ENCODE measurements at regions not wholly inside any gene's neighbourhood (a gene's known extent, or its start where the extent isn't known, plus 50 kb on each side); places are given as distances from the start of the nearest gene placed in this dataset.

DNA sequence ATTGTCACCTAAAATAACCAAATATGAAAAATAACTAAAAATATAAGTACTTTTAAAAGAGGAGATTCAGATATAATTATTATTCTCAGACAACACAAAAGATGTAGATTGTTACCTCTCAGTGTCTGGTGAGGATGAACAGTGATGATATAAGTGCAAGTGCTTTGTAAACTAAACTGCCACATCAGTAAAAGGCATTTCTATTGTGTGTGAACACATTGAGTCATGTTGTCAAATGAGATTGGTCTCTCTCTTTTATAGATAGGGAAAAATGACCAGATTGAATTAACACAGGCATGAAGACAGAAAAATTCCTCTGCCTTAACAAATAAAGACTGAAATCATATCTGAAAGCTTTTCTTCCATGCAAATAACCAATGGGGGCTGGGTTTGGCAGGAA lies 182.4 kb upstream of the TMEFF2 start:
- no peak for DNase-seq (ENCODE audit: low spot score)
- H2AFZ ChIP-seq (ENCODE audit: low read length) = no peak overlapping the region
- ATAC-seq = no peak
- H3K27ac ChIP-seq (ENCODE audit: extremely low read length, insufficient read depth, low read length) = no peak overlapping the region
- no peaks in the 10 kb centered on the region for H3K36me3 ChIP-seq (replicated peaks in 1 of 2; ENCODE audit: control insufficient read depth in 1 of 2, insufficient read depth in 2 of 2, low read length in 2 of 2)
- no peak overlapping the region for H3K4me3 ChIP-seq (replicated peaks in 1 of 3; ENCODE audit: insufficient read depth in 1 of 3, low read depth in 2 of 3, low read length in 3 of 3)
- H4K20me1 ChIP-seq (ENCODE audit: insufficient read depth, low read length) = no peaks in the 10 kb centered on the region
- H3K79me2 ChIP-seq (ENCODE audit: insufficient read depth, low read length) = no peaks in the 10 kb centered on the region
- TF ChIP-seq, protein P1, sequence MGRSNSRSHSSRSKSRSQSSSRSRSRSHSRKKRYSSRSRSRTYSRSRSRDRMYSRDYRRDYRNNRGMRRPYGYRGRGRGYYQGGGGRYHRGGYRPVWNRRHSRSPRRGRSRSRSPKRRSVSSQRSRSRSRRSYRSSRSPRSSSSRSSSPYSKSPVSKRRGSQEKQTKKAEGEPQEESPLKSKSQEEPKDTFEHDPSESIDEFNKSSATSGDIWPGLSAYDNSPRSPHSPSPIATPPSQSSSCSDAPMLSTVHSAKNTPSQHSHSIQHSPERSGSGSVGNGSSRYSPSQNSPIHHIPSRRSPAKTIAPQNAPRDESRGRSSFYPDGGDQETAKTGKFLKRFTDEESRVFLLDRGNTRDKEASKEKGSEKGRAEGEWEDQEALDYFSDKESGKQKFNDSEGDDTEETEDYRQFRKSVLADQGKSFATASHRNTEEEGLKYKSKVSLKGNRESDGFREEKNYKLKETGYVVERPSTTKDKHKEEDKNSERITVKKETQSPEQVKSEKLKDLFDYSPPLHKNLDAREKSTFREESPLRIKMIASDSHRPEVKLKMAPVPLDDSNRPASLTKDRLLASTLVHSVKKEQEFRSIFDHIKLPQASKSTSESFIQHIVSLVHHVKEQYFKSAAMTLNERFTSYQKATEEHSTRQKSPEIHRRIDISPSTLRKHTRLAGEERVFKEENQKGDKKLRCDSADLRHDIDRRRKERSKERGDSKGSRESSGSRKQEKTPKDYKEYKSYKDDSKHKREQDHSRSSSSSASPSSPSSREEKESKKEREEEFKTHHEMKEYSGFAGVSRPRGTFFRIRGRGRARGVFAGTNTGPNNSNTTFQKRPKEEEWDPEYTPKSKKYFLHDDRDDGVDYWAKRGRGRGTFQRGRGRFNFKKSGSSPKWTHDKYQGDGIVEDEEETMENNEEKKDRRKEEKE (IDR thresholded peaks at IDR 0.05) = no peak
- no peak for TF ChIP-seq EED (CRISPR knock-in tag; IDR thresholded peaks at IDR 0.05)
- TF ChIP-seq, protein P2, sequence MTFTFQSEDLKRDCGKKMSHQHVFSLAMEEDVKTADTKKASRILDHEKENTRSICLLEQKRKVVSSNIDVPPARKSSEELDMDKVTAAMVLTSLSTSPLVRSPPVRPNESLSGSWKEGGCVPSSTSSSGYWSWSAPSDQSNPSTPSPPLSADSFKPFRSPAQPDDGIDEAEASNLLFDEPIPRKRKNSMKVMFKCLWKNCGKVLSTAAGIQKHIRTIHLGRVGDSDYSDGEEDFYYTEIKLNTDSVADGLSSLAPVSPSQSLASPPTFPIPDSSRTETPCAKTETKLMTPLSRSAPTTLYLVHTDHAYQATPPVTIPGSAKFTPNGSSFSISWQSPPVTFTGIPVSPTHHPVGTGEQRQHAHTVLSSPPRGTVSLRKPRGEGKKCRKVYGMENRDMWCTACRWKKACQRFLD (CRISPR knock-in tag; IDR thresholded peaks at IDR 0.05; ENCODE audit: borderline replicate concordance) = no peak
- no peak for TF ChIP-seq ZMYM4 (CRISPR knock-in tag; IDR thresholded peaks at IDR 0.05)
- TF ChIP-seq TCF7L2 (IDR thresholded peaks at IDR 0.05; ENCODE audit: low read depth, low read length) = no peak
- no peak for TF ChIP-seq PCBP2 (optimal IDR thresholded peaks at IDR 0.05; ENCODE audit: low read depth, low read length, poor library complexity, severe bottlenecking)
- TF ChIP-seq ZBTB7B (CRISPR knock-in tag; IDR thresholded peaks at IDR 0.05) = no peak
- no peak for TF ChIP-seq ZNF577 (CRISPR knock-in tag; IDR thresholded peaks at IDR 0.05; ENCODE audit: borderline replicate concordance, low read depth)
- no peak for TF ChIP-seq RCOR2 (CRISPR knock-in tag; IDR thresholded peaks at IDR 0.05)
- TF ChIP-seq FOXM1 (CRISPR knock-in tag; IDR thresholded peaks at IDR 0.05) = no peak
- TF ChIP-seq, protein P3, sequence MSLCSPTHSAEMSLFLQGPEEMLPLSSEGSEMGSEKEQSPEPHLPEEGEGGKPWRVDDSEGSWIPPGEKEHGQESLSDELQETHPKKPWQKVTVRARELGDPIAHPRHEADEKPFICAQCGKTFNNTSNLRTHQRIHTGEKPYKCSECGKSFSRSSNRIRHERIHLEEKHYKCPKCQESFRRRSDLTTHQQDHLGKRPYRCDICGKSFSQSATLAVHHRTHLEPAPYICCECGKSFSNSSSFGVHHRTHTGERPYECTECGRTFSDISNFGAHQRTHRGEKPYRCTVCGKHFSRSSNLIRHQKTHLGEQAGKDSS (CRISPR knock-in tag; IDR thresholded peaks at IDR 0.05; ENCODE audit: borderline replicate concordance, low read depth) = no peak
- no peak for TF ChIP-seq ZNF607 (CRISPR knock-in tag; IDR thresholded peaks at IDR 0.05; ENCODE audit: borderline replicate concordance)
- TF ChIP-seq ZMYM2 (CRISPR knock-in tag; IDR thresholded peaks at IDR 0.05) = no peak
- TF ChIP-seq, protein P4, sequence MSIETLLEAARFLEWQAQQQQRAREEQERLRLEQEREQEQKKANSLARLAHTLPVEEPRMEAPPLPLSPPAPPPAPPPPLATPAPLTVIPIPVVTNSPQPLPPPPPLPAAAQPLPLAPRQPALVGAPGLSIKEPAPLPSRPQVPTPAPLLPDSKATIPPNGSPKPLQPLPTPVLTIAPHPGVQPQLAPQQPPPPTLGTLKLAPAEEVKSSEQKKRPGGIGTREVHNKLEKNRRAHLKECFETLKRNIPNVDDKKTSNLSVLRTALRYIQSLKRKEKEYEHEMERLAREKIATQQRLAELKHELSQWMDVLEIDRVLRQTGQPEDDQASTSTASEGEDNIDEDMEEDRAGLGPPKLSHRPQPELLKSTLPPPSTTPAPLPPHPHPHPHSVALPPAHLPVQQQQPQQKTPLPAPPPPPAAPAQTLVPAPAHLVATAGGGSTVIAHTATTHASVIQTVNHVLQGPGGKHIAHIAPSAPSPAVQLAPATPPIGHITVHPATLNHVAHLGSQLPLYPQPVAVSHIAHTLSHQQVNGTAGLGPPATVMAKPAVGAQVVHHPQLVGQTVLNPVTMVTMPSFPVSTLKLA (IDR thresholded peaks at IDR 0.05) = no peak
- TF ChIP-seq ZNF17 (CRISPR knock-in tag; IDR thresholded peaks at IDR 0.05) = no peak
- TF ChIP-seq TOE1 (CRISPR knock-in tag; IDR thresholded peaks at IDR 0.05) = no peak
- no peak for TF ChIP-seq ZNF737 (CRISPR knock-in tag; IDR thresholded peaks at IDR 0.05; ENCODE audit: borderline replicate concordance)
- no peak for TF ChIP-seq ZNF660 (CRISPR knock-in tag; IDR thresholded peaks at IDR 0.05; ENCODE audit: borderline replicate concordance, low read depth)
- no peak for TF ChIP-seq MZF1 (CRISPR knock-in tag; IDR thresholded peaks at IDR 0.05; ENCODE audit: borderline replicate concordance)
- FAIRE-seq = no peak
- POLR2A ChIA-PET = no interaction called here
- in situ Hi-C loops (cut with HindIII; ENCODE audit: extremely low pct_ligation_motif_present, low pct_unique_long_range_greater_than_20kb) (no loop called here), intact Hi-C loops (cut with micrococcal nuclease; ENCODE audit: unreplicated experiment) (loop anchor here (10.0 kb wide), 1 partner anchor 1942 kb away; no protein-coding TSS in a partner anchor)
- no peaks in the 10 kb centered on the region for H3K27me3 ChIP-seq (ENCODE audit: control insufficient read depth in 1 of 2, insufficient read depth in 2 of 2, low read length in 2 of 2)
- H3K4me1 ChIP-seq (ENCODE audit: insufficient read depth, low read length) = no peaks in the 10 kb centered on the region
- CTCF ChIA-PET (ENCODE audit: low intra/inter-chr PET ratio, low total read pairs) = no interaction called here
- BruUV-seq (replicated peaks) = no TSS peak
- no peaks in the 10 kb centered on the region for H3K9me3 ChIP-seq (ENCODE audit: low read length)
- H3K4me2 ChIP-seq (ENCODE audit: low read depth, low read length) = no peak overlapping the region
- no peak overlapping the region for H3K9ac ChIP-seq (ENCODE audit: insufficient read depth, low read depth, low read length)
